HG03565 (cell line): ENCODE measurements at regions not wholly inside any gene's neighbourhood (a gene's known extent, or its start where the extent isn't known, plus 50 kb on each side); places are given as distances from the start of the nearest gene placed in this dataset.

Experiments used
- ATAC-seq: cut with Tn5 transposase; IDR thresholded peaks from one replicate; pipeline ENCODE4 v1.9.1; 2021; ENCODE audit warnings: mild to moderate bottlenecking, moderate library complexity; ENCODE audit not compliant: unreplicated experiment

DNA sequence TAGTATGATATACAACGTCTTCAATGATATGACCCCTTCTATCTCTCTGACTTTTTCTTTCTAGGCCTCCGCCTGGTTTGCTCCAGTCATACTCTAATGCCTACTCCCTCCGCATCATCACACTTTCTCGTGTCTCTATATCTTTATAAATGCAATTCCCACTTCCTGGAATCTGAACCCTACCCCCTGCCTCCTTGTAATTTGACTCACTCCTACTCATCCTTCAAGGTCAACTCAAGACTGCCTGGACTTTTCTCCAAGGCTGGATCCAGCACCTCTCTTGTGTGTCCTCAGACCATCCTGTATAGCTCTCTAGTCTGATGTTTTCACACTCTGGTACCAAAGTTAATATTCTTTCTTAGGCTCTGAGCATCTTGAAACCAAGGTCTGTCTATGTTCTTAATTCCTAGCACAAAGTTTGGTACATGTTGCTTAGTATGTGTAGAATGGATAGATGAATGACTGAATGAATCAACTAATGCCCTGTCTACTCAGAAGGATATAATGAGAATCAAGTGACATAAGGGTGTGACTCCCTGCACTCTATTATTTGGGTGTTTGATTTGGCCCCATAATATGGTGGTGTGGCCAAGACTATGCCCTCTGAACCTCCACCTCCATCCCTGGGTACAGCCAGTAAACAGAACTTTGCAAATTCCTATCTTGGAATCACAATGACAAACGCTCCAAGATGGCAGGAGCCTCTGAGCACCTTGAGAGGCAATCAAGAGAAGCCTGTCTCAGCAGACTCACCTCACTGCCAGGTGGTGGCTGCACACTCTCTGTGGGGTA lies 74.3 kb upstream of the SERP2 start:
- no peak for ATAC-seq

DNA sequence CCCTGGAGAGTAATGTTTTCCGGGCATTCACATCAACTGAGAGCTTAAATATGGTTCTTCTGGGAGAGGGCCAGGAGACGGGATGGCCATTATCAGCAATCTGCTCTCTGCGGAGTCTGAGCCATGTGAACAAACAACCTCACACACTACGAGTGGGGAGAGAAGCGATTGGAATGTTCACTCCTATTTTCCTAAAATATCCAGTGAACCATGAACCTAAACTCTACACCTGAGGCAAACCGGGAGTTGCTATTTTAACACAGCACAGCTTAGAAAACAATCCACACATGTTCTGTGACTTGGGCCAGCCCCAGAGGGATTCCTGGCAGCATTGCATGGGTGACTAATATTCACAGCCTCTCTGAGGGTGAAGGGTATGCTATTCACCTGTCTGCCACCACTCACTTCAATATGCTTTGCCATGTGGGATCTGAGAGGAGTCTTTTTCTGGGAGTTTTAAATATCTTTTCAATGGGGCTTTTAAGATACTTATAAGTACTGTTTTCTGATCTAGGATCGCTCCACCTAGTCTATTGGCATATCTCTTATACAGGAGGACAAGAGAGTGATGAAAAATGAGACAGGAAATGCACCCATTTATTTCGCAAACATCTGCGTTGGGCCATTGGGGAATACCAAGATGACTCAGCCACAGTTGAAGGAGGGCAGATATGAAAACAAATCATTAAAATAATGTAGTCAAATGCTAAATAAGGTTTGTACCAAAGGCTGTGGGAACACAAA lies 72.6 kb upstream of the SERP2 start:
- no peak for ATAC-seq

DNA sequence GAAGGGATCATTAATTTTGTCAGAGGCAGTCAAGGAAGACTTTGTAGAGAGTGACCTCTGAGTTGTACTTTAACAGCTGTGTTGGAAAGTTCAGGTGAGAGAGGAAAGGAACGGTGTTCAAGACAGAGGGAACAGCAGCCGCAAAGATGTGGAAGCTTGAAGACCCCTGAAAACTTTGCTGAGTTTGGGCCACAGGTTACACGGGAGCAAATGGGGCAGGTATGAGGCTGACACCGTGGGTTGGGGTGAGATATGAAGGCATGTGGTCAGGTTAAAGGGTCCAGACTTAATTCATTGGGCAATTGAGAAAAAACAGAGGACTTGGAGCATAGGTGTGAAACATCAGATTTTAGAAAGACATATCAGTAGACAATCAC lies 72.0 kb upstream of the SERP2 start:
- ATAC-seq, result no peak

GRCh38 chr13:44302233-44302632 lies 71.4 kb upstream of the SERP2 start:
- no peak for ATAC-seq

GRCh38 chr13:44302940-44303575 lies 70.6 kb upstream of the SERP2 start:
- no peak for ATAC-seq

- ATAC-seq, result no peak
Observed at GRCh38 chr13:44303681-44304432, 69.8 kb upstream of the SERP2 start.

DNA sequence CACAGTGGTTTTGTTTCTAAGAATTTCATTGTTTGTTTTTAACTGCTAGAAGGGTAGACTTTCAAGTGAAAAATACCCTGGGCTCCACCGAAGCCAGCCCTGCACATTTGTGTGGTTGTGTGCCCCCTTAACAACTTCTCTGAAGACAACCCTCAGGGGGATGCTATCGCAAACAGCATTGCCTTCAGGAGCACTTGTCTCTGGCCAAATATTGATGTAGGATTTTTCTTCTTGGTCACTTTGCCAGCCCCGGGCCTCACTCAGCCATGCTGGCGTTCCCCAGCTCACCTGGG lies 69.2 kb upstream of the SERP2 start:
- no peak for ATAC-seq

DNA sequence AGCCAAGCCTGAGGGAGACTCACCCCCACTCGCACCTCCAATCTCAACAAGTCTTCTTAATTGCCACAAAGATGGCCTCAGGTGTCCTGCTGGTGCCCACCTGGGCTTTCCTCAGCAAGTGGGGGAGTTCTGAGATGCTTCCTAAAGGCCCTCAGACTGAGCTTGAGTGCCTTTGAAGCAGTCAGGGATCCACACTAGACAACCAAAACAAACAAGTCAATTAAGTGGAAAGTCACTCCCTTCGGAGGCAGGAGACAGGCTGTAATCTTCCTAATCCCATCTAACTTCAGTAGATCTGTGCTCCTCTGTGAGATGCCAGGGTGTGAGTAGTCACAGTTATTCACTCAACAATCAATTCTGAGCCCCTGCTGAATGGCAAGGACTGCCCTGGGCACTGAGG lies 68.3 kb upstream of the SERP2 start:
- ATAC-seq, result no peak

DNA sequence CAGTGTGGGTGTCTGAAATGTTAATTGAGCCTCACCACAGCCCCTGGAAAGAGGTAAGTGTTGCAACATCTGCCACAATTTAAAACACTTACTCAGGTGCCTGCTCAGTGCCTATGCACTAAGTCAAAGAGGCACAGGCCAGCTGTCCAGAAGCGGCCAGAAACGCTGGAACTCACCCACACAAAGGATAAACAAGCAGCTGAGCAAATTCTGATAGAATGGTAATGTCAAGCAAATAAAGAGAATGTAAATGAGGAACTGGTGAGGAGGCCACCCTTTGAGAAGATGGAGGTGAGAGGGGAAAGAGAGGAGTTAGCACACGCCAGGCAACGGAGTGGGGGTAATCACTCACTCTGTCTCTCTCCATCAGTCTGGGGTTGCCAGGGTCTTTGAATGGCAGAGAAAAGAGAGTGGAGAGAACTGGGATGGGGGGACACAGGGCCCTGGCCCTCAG lies 67.7 kb upstream of the SERP2 start:
- ATAC-seq, result no peak

GRCh38 chr13:44306371-44307192 lies 67.0 kb upstream of the SERP2 start:
- no peak for ATAC-seq

DNA sequence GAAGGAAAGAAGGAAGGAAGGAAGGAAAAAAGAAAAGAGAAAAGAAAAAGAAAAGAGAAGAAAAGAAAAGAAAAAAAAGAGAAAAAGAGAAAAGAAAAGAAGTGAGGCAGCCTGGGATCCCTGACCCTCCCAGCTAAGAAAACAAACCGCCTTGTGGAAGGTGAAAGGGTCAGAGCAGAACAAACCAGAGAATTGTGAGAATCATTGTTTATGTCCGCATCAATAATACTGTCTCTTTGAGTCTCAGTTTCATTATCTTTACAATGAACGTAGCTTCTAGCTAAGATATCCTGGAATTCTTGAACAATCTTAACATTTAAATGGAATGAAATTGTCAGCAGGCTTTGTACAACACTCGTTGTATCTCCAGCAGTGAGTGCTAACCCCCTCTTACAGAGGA lies 66.4 kb upstream of the SERP2 start:
- ATAC-seq, result no peak

GRCh38 chr13:44307844-44308243 lies 65.8 kb upstream of the SERP2 start:
- ATAC-seq, result no peak

- no peak for ATAC-seq
Observed at GRCh38 chr13:44308352-44308751, 65.3 kb upstream of the SERP2 start.

DNA sequence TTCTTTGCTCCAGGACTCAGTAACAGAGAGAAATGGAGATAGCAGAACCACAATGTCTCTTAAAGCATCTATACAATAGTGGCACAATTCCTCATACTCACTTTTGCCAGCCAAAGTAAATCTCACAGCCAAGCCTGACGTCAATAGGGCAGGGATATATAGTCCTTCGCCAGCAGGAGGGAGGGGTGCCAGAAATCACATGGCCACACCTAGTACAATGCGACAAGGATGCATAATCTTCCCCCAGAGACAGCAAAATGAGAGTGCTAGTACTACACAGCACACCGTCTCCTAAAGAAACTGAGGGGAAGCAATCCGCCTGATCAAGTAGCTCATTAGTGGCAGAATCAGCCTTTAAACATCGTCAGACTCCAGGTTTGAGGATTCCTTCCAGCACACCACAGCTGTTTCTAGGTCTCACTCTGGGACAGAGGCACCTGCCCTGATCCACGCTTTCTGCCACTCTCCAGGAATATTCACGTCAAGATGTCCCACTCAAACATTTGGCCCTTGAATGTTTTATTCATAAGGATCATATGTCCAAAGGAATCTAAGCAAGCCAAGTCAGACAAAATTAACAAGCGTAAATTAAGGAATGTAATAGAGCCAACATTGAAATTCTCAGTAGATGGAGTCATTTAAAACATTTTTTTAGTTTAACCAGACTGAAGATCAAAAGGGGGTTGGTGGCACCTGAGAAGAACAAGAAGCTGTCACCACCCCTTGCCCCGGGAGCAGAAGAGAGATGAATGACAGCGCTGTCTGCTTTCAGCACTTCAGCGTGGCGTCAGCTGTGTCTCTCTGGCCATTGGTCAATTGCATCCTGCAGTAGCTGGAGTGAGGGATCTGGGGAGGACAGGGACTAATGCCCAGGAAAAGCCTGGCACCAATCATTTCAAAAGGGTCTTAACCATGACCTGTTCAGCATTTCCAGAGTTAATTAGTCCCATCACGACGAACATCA lies 63.5 kb upstream of the SERP2 start:
- ATAC-seq, result no peak

DNA sequence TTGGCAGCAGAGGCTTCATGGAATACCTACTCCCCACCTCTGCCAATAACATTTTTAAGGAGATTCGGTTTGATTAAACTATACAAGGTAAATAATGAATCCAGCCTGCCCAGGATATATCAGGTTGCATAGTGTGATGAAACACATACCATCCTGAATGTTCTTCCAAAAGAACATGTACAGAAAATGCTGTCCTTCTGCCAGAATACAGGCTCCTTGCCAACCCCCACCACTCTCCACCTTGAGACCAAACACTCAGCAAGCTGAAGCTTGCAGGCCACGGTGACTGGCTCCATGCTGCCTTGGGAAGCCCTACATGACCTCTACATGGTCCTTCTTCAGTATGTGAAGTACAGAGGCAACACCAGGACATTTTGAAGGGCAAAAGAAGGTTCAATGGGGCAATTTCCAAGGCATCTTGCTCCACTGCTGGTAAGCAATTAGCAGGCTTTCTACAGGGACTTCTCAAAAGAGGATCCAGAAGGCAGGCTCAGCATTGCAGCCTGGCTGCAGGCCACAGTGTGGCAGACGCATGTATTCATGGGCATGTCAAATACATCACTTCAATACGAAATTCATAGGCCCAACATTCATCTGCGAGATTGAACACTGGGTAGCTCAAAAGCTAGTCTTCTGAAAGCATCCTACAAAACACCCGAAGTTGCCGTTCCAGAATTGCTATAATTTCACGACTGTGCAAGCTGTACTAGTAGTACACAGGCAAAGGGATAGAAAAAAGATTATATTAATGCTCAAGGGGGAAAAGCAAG lies 62.4 kb upstream of the SERP2 start:
- ATAC-seq, result no peak

- no peak for ATAC-seq
Observed at GRCh38 chr13:44312131-44312530, 61.5 kb upstream of the SERP2 start.

DNA sequence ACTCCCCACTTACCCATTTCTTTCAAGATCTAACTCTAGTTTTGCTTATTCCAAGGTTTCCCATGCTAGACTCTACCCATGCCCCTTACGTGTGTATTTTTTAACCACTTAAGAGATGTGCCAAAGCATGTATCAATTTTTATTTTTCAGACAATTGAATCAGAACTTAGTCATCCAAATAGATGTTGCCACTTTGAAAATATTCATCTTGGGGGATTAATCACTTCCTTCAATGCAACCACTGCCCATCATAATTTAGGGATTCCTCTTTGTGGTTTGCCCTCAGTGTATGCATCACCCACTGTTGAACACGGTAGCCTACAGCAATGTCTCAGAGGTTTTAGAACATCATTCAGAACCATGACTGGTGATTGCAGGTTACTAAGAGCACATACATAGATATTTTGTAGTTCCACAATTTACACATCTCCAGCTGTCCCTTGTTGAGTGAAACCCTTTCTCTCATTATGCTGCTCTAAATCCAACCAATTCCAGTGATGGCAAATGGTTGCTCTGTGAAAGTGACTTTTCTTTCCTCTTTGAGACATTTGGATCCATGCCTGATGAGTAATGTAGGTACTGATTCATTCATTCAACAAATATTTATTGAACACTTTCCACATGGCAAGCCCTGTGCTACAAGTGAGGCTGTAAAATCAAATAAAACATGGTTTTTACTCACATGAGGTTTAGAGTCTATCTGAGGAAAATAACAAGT lies 60.6 kb upstream of the SERP2 start:
- no peak for ATAC-seq

- no peak for ATAC-seq
Observed at GRCh38 chr13:44313674-44314073, 60.0 kb upstream of the SERP2 start.
